GM12892 (cell line): ENCODE measurements at regions not wholly inside any gene's neighbourhood (a gene's known extent, or its start where the extent isn't known, plus 50 kb on each side); places are given as distances from the start of the nearest gene placed in this dataset.

Experiments used
- POLR2A ChIP-seq: IDR thresholded peaks from 2 replicates; pipeline ENCODE4 v1.6.1; 2011; ENCODE audit warnings: low read depth, low read length, control low read depth
- POLR2AphosphoS5 ChIP-seq: IDR thresholded peaks from 2 replicates; pipeline ENCODE4 v1.6.1; 2011; ENCODE audit warnings: low read depth, low read length, control low read depth
- TAF1 ChIP-seq: IDR thresholded peaks from 2 replicates; pipeline ENCODE4 v1.6.1; 2011; ENCODE audit warnings: low read depth, mild to moderate bottlenecking, control low read depth, low read length, borderline replicate concordance

DNA sequence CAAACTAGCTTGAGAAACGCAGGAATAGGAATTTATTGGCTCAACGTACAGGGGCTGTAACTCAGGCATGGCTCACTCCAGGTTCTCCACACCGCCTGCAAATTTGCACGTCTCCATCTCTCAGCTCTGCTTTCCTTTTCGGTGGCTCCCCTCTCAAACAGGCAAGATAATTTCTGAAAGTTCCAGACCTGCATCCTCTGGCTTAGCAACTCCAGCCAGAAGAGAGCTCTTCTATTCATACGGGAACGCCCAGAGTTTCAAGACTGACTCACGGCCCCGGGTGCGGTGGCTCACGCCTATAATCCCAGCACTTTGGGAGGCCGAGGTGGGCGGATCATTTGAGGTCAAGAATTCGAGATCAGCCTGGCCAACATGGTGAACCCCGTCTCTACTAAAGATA lies 139.7 kb upstream of the BNIP2 start:
- TF ChIP-seq TAF1: no peak
- TF ChIP-seq POLR2AphosphoS5: no peak
- no peak for TF ChIP-seq POLR2A
